ENCODE measurements at regions not wholly inside any gene's neighbourhood (a gene's known extent, or its start where the extent isn't known, plus 50 kb on each side); places are given as distances from the start of the nearest gene placed in this dataset.

DNA sequence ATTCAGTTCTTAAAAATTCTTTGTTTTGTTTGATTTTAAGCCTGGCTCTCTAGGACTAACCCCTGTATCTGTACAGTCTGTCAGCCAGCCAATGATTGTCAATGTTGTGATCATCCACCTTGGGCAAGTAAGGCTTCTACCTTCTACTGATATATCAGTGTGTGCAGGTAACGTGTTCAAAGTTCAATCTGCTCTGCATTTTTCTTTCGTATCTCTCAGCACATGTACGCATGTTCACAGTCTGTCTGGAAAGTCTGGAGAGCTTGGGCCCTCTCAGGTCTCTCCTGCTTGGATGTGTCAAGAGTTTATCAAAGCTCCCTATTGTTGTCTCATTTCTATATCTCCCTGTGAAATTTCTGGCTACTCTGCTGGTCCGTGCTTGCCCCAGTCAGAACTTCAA is 138.6 kb upstream of the VRK1 start:
- H3K4me3 Mint-ChIP-seq, result no peak overlapping the region
- H3K4me1 Mint-ChIP-seq (ENCODE audit: low read depth), result no peaks in the 10 kb centered on the region
- DNase-seq (no peak), ATAC-seq (replicated peaks in 1 of 2) (no peak)
- H3K36me3 Mint-ChIP-seq (ENCODE audit: insufficient read depth in 2 of 2), result peaks cover 0 to 5% of the 10 kb centered on the region in 2 donors
- peaks cover 0 to 3% of the 10 kb centered on the region in 2 donors for H3K9me3 Mint-ChIP-seq
- peaks cover 36% of the 10 kb centered on the region for H3K27me3 Mint-ChIP-seq (ENCODE audit: low read depth)
- H3K27ac Mint-ChIP-seq, result no peak overlapping the region

DNA sequence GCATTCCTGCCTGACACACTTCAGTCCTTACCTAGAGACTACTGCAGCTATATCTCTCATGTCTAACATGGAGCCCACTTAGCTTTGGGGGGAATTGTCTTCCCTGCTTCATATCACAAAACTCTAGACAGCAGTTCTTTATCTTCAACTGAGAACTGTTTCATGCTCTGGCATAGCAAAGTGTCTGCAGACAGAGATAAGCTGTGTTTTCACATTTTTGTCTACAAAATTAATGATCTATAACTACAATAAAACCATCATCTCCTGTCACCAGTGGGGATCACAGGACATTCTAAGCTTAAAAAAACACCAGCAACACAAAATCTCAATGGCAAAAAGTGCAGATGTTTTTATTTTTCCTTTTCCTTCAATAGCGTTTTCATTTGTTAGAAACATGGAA is 137.1 kb upstream of the VRK1 start:
- H3K27me3 Mint-ChIP-seq (ENCODE audit: low read depth), result peaks cover 39% of the 10 kb centered on the region
- H3K4me3 Mint-ChIP-seq, result no peak overlapping the region
- ATAC-seq (replicated peaks in 1 of 2) (no peak), DNase-seq (no peak)
- peaks cover 0 to 5% of the 10 kb centered on the region in 2 donors for H3K36me3 Mint-ChIP-seq (ENCODE audit: insufficient read depth in 2 of 2)
- H3K27ac Mint-ChIP-seq, result no peak overlapping the region
- H3K9me3 Mint-ChIP-seq, result peaks cover 0 to 3% of the 10 kb centered on the region in 2 donors
- H3K4me1 Mint-ChIP-seq (ENCODE audit: low read depth), result no peaks in the 10 kb centered on the region

DNA sequence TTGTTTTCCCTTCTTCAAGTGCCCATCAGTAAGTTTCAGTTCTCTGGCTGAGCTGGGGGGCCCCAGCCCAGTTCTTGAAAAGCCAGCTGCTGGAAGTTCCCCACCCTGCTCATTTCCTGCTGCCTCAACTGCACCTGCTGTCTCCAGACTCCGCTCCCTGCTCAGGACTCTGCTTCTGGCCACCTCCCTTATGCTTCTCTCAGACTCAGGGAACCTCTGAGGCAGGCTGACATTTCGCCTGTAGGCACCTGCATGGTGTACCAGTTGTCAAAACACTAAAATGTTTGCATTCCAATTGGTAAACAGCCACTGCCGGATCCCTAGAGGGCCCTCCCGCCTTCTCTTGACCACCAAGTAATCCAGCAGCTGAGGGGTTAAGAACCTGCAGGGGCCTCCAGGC is 136.5 kb upstream of the VRK1 start:
- DNase-seq (no peak), ATAC-seq (replicated peaks in 1 of 2) (no peak)
- Mint-ChIP-seq H3K27ac (no peak overlapping the region), H3K4me1 (ENCODE audit: low read depth) (no peaks in the 10 kb centered on the region), H3K9me3 (peaks cover 0 to 3% of the 10 kb centered on the region in 2 donors), H3K27me3 (ENCODE audit: low read depth) (peaks cover 42% of the 10 kb centered on the region), H3K4me3 (no peak overlapping the region), H3K36me3 (ENCODE audit: insufficient read depth in 2 of 2) (peaks cover 0 to 5% of the 10 kb centered on the region in 2 donors)

DNA sequence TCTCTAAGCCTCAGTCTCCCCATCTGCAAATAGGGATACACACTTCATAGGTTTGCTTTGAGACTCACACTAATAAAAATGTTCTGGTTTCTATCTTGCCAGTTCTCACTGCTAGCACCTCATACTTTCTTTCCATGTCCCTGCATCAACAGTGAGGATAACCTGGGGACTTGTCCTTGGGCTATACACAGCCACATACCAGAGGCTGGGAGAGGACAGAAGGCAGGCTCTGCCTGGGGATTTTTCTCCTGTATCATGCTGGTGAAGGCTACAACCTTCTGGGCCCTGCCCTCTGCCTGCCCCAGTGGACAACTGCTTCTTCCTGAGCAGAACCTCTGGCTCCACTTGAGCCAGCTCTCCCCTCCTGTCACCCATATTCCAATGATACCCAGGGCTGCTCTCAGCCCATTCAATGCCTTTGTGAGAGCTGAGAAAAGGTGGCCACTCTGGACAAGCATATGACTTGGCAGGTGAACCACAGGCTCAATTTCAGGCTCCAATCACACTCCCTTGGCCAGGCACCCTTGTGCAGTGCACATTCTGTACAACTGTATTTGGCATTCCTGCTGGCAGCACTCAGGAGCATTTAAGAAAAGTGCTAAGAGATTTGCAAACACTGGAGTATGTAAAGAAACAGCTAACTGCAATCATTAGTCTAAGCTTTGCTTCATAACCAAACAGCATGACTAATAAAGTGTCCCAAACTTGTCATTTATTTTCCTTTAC is 135.8 kb upstream of the VRK1 start:
- H3K27me3 Mint-ChIP-seq (ENCODE audit: low read depth), result peaks cover 48% of the 10 kb centered on the region
- no peak overlapping the region for H3K4me3 Mint-ChIP-seq
- no peak overlapping the region for H3K27ac Mint-ChIP-seq
- no peaks in the 10 kb centered on the region for H3K4me1 Mint-ChIP-seq (ENCODE audit: low read depth)
- H3K36me3 Mint-ChIP-seq (ENCODE audit: insufficient read depth in 2 of 2), result peaks cover 0 to 5% of the 10 kb centered on the region in 2 donors
- no peak for DNase-seq
- ATAC-seq (replicated peaks in 1 of 2), result no peak
- peaks cover 0 to 3% of the 10 kb centered on the region in 2 donors for H3K9me3 Mint-ChIP-seq

DNA sequence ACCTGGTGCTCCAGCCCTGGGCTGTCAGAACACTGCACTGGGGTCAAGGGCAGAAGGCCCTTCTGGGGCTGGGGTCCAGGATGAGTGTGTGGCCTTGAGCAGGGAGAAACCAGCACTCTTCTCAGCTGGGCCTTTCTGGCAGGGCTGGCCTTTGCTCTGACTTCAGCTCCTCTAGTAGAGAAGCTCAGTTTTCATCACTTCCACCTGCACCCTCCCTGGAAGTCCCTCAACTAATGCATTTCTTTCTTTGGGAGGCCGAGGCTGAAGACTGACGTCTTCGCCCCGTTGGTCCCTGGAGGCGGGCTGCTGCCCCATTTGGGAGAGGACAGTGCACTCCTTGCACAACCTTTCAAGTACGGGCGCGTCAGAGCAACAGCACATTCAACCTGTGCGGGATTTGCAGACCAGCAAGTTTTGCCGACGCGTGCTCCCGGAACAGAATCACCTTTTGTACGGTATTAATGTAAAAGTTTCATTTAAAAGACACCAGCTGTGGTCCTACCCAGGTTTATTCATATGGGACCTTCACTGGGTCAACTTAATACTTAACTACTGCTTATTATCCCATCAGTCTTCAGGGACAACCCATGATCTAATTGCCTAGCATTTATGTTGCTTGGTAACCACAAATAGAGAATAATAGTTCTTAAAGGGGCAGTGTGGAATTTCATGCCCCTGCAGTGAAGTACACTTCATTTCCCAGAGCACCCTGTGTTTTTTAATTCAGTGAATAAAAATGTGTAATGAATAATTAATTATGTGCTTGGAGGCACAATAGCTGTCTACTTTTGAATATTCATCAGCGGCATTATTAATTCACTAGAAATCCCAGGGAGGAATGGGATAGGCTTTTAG is 134.8 kb upstream of the VRK1 start:
- no peak for DNase-seq
- Mint-ChIP-seq H3K9me3 (peaks cover 0 to 3% of the 10 kb centered on the region in 2 donors), H3K4me1 (ENCODE audit: low read depth) (no peaks in the 10 kb centered on the region), H3K36me3 (ENCODE audit: insufficient read depth in 2 of 2) (peaks cover 0 to 5% of the 10 kb centered on the region in 2 donors), H3K27me3 (ENCODE audit: low read depth) (peaks cover 56% of the 10 kb centered on the region), H3K27ac (no peak overlapping the region), H3K4me3 (no peak overlapping the region)
- ATAC-seq (replicated peaks in 1 of 2), result no peak

DNA sequence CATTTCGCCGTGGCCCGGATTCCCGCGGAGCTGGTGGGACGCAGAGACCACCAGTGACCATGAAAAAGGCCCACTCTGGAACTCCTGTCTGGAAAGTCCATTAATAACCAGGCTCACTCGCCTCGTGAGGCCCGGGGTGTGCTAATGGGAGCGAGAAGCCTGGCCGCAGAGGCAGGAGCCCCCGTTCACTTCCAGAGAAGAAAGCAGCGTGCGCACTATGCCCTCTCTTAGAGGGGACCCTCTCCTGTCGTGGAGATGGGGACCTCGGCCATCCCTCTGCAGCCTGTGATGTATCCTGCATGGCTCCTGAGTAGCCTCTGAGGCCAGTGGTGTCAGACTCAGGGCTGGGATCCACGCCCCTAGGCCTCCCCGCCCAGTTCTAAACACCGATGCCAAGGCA is 134.1 kb upstream of the VRK1 start:
- H3K36me3 Mint-ChIP-seq (ENCODE audit: insufficient read depth in 2 of 2), result peaks cover 0 to 5% of the 10 kb centered on the region in 2 donors
- H3K27me3 Mint-ChIP-seq (ENCODE audit: low read depth), result peaks cover 64% of the 10 kb centered on the region
- DNase-seq (no peak), ATAC-seq (replicated peaks in 1 of 2) (no peak)
- H3K27ac Mint-ChIP-seq, result no peak overlapping the region
- no peak overlapping the region for H3K4me3 Mint-ChIP-seq
- H3K4me1 Mint-ChIP-seq (ENCODE audit: low read depth), result no peaks in the 10 kb centered on the region
- H3K9me3 Mint-ChIP-seq, result peaks cover 0 to 3% of the 10 kb centered on the region in 2 donors

DNA sequence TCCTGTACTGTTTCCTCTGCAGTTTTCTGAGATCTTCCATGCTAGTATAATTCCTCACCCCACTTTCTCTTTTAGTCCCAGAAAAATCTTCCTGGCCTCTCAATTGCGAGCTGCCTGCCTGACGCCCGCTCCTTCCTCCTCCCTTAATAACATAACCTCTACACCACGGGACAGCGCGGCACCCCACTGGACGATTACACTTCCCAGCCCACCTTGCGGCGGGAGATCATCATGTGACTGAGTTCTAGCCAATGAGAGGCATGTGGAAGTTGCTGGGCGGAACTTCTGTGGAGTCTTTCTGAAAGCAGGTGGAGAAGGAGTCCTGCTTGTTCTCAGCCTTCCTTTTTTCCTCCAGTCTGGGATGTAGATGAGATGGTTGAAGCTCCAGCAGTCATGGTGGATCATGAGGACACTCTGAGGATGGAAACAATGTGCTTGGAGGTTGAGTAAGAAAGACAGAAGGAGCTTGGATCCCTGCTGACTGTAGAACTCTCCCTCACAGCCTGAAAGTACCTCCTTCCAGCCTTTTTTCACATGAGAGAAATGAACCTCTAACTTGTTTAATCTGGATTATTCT is 133.6 kb upstream of the VRK1 start:
- H3K27me3 Mint-ChIP-seq (ENCODE audit: low read depth), result peaks cover 65% of the 10 kb centered on the region
- ATAC-seq (replicated peaks in 1 of 2) (no peak), DNase-seq (no peak)
- peaks cover 0 to 2% of the 10 kb centered on the region in 2 donors for H3K36me3 Mint-ChIP-seq (ENCODE audit: insufficient read depth in 2 of 2)
- H3K9me3 Mint-ChIP-seq, result peaks cover 0 to 3% of the 10 kb centered on the region in 2 donors
- H3K4me1 Mint-ChIP-seq (ENCODE audit: low read depth), result no peaks in the 10 kb centered on the region
- H3K27ac Mint-ChIP-seq, result no peak overlapping the region
- no peak overlapping the region for H3K4me3 Mint-ChIP-seq

DNA sequence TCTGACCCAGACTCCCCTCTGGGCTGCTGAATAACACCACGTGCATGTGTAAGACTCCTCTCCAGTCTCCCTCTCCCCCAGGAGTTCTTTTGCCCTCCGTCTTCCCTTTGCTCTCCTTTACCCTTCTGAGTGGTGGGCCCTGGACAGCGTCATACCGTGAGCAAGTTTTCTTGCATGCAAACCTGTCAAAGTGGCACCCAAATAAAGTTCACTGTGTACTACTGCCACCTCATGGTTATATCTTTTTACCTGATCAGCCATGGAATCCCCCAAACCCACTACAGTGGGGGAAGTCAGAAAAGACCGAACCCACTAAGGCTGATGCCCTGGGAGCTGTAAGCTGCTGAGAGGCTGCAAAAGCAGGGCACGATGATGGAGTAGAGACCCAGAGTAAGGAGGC is 131.1 kb upstream of the VRK1 start:
- no peaks in the 10 kb centered on the region for H3K9me3 Mint-ChIP-seq
- no peak overlapping the region for H3K27ac Mint-ChIP-seq
- no peak for DNase-seq
- H3K36me3 Mint-ChIP-seq (ENCODE audit: insufficient read depth in 2 of 2), result no peaks in the 10 kb centered on the region
- no peak for ATAC-seq (replicated peaks in 1 of 2)
- H3K27me3 Mint-ChIP-seq (ENCODE audit: low read depth), result peaks cover 51% of the 10 kb centered on the region
- no peak overlapping the region for H3K4me3 Mint-ChIP-seq
- no peaks in the 10 kb centered on the region for H3K4me1 Mint-ChIP-seq (ENCODE audit: low read depth)

DNA sequence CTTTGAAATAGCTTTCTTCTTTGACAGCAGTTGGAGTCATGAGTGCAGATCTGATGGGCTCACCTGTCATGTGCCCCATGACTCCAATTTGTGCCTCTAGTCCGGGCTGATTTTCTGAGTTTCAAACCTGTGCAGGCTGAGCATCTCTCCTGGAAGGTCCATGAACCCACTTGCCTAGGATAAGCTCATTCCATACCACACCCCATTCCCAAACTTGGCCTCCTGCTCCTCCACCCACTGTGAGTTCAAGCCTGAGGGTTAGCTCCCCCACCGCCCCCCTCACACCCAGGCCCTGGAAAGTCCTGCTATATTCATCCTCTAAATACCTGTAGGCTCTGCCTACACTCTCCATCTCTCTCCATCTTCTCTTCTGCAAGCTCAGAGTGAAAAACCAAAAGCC is 126.8 kb upstream of the VRK1 start:
- H3K27ac Mint-ChIP-seq, result no peak overlapping the region
- DNase-seq (no peak), ATAC-seq (replicated peaks in 1 of 2) (no peak)
- no peak overlapping the region for H3K4me3 Mint-ChIP-seq
- H3K36me3 Mint-ChIP-seq (ENCODE audit: insufficient read depth in 2 of 2), result no peaks in the 10 kb centered on the region
- peaks cover 50% of the 10 kb centered on the region for H3K27me3 Mint-ChIP-seq (ENCODE audit: low read depth)
- no peaks in the 10 kb centered on the region for H3K4me1 Mint-ChIP-seq (ENCODE audit: low read depth)
- H3K9me3 Mint-ChIP-seq, result no peaks in the 10 kb centered on the region

DNA sequence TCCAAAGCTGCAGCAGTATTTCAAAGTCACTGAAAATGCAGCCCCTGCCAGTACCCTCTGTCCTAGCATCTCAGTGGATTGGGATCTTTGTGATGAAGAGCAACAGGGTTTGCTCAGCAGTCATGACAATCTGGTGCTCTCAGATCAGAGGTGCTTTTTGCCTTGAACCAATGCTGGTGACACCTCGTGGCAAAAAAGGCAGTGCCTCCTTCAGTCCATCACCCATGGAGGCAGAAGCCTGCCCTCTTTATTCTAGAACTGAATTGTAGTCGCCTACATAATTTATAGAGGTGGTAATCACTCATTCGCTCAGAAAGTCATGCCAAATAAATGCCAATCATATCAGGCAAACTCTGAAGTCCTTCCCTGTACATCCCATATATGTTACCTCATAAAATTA is 126.0 kb upstream of the VRK1 start:
- no peak overlapping the region for H3K4me3 Mint-ChIP-seq
- ATAC-seq (replicated peaks in 1 of 2) (no peak), DNase-seq (no peak)
- no peaks in the 10 kb centered on the region for H3K36me3 Mint-ChIP-seq (ENCODE audit: insufficient read depth in 2 of 2)
- H3K27me3 Mint-ChIP-seq (ENCODE audit: low read depth), result peaks cover 46% of the 10 kb centered on the region
- no peaks in the 10 kb centered on the region for H3K9me3 Mint-ChIP-seq
- no peaks in the 10 kb centered on the region for H3K4me1 Mint-ChIP-seq (ENCODE audit: low read depth)
- H3K27ac Mint-ChIP-seq, result no peak overlapping the region

DNA sequence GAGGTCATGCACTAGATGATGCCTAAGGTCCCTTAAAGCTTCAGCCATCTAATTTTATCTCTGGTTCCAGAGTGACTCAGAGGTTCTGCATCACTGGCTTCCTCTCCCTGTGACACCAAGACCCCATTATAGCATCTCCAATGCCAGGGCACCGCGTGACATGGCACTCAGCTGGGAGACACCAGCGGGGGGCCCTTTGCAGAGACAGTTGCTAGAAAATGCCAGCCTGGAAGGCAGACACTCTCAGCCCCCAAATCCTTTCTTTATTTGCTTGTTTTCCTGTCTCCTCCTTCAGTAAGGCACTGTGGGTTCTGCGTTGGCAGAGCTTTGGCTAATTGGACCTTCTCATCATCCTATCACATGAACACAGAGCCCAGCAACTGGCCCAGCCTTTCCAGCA is 123.5 kb upstream of the VRK1 start:
- no peak for ATAC-seq (replicated peaks in 1 of 2)
- no peaks in the 10 kb centered on the region for H3K36me3 Mint-ChIP-seq (ENCODE audit: insufficient read depth in 2 of 2)
- H3K4me1 Mint-ChIP-seq (ENCODE audit: low read depth), result no peaks in the 10 kb centered on the region

DNA sequence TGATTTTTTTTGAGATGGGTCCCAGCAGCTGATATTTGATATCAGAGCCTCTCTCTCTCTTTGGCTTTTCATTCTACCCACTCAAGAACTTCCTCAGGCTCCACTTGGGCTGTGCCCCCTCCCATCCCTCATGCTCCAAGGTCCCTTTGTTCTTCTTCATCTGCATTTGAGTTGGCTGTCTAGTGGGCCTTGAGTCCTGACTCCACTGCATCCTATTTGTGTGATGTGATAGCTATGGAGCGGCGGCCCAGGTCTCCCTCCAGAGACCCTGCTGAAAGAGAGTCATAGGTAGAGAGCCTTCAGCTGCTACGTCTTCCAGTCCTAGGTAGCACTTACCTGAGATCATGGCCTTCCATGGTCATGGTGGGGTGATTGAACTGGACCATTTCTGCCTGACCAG is 123.1 kb upstream of the VRK1 start:
- H3K27me3 Mint-ChIP-seq (ENCODE audit: low read depth), result peaks cover 46% of the 10 kb centered on the region
- H3K4me3 Mint-ChIP-seq, result no peak overlapping the region
- DNase-seq (no peak), ATAC-seq (replicated peaks in 1 of 2) (no peak)
- peaks cover 0 to 4% of the 10 kb centered on the region in 2 donors for H3K9me3 Mint-ChIP-seq
- no peaks in the 10 kb centered on the region for H3K4me1 Mint-ChIP-seq (ENCODE audit: low read depth)
- H3K36me3 Mint-ChIP-seq (ENCODE audit: insufficient read depth in 2 of 2), result no peaks in the 10 kb centered on the region
- no peak overlapping the region for H3K27ac Mint-ChIP-seq

More for the DNA sequence above, 123.5 kb upstream of the VRK1 start:
- Mint-ChIP-seq H3K27ac (no peak overlapping the region), H3K27me3 (ENCODE audit: low read depth) (peaks cover 48% of the 10 kb centered on the region), H3K9me3 (peaks cover 0 to 4% of the 10 kb centered on the region in 2 donors), H3K4me3 (no peak overlapping the region)
- DNase-seq, result no peak

DNA sequence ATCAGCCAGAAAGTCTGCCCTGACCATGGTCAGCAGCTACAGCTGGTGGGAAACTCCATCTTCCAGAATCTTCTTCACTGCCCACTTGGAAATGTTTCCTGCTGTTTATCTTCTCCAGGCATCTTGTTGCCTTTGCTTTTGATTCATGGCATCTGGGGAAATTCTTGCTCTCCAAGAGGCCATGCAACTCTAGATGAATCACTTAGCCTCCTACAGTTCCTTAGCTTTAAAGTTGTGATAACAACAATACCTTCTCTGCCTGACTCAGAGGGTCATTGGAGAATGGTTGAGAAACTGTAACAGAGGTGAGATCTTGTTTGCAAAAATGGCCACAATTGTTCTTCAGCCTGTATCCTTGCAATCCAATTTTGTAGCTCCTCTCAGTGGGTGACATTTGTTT is 121.0 kb upstream of the VRK1 start:
- ATAC-seq (replicated peaks in 1 of 2) (no peak), DNase-seq (no peak)
- Mint-ChIP-seq H3K4me1 (ENCODE audit: low read depth) (no peaks in the 10 kb centered on the region), H3K4me3 (no peak overlapping the region), H3K9me3 (peaks cover 0 to 4% of the 10 kb centered on the region in 2 donors), H3K27ac (no peak overlapping the region), H3K36me3 (ENCODE audit: insufficient read depth in 2 of 2) (no peaks in the 10 kb centered on the region), H3K27me3 (ENCODE audit: low read depth) (peaks cover 52% of the 10 kb centered on the region)
